ENCODE measurements at regions not wholly inside any gene's neighbourhood (a gene's known extent, or its start where the extent isn't known, plus 50 kb on each side); places are given as distances from the start of the nearest gene placed in this dataset.

DNA sequence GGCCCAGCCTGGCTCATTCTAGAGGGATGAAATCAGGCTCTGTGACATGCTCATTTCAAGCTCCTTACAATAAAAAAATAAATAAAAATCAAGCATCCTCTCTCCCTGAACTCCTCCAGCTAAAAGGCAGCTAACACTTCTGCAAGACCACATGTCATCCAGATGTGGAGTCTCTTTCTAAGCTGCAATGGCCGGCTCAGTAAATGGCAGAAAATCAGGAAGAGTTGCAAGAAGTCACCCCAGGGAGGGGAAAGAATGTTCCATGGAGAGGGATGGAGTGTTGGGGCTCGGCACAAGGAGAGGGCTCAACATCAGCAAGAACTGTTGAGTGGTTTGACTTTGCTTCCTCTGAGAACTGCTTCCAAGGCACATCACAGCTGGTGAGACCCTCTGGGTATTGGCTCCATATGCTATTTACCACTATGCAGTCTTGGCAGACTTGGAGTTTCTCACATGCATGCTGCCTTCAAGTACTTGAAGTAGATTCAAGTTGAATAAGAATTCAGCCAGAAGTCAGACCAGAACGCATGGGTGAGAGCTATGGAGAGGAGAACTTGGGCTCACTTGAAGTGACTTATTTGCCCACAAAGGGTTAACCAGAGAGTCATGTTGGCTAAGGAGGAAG is 689.0 kb downstream of the NTRK3 start:
- H3K27ac ChIP-seq, result no peak overlapping the region
- TF ChIP-seq CTCF (IDR thresholded peaks at IDR 0.05) (no peak), ZFX (IDR thresholded peaks at IDR 0.05; ENCODE audit: borderline replicate concordance) (no peak)

DNA sequence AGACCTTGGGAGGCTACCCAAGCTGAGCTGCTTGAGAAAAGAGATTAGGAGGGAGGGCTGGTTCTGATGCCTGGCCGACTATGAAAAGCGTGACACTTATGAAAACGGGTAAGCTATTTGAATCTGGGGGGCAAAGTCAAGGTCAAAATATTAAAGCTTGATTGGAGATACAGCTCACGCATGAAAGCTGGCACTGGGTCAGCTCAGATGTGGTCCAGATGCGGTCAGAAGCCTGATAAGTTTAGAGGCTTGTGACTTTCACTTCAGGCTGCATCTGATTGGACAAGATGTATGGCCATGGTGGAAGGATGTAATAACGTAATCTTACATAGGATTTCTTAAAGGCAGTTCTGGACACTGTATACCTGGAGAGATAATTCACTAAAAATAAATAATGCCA is 690.3 kb downstream of the NTRK3 start:
- TF ChIP-seq CTCF (IDR thresholded peaks at IDR 0.05), result no peak
- no peak overlapping the region for H3K27ac ChIP-seq

DNA sequence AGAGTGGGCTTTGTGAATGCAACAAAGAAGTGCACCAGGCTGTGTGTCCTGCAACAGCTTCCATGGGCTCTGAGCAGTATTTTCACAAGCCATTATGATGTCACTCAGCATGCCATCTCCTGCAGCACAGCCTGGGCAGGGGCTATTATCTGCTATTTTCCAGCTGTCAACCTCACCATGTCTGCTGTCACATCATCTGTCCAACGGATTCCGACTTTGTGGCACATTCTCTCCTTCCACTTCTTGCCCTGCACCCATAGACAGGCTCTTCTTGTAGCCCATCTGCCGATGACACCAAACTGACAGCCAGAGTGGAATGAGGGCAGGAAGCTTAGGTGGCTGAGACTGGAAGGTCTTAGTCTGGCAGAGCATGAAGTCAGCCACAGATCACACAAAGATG is 691.9 kb downstream of the NTRK3 start:
- no peak overlapping the region for H3K27ac ChIP-seq
- no peak for TF ChIP-seq ZFX (IDR thresholded peaks at IDR 0.05; ENCODE audit: borderline replicate concordance)
- no peak for TF ChIP-seq CTCF (IDR thresholded peaks at IDR 0.05)

- TF ChIP-seq ZFX (IDR thresholded peaks at IDR 0.05; ENCODE audit: borderline replicate concordance) (no peak), CTCF (IDR thresholded peaks at IDR 0.05) (no peak)
These were observed 692.7 kb downstream of the NTRK3 start for GRCh38 chr15:87563869-87564268.

GRCh38 chr15:87562203-87562602 is 694.3 kb downstream of the NTRK3 start:
- no peak for TF ChIP-seq ZFX (IDR thresholded peaks at IDR 0.05; ENCODE audit: borderline replicate concordance)
- TF ChIP-seq CTCF (IDR thresholded peaks at IDR 0.05), result no peak
- no peak overlapping the region for H3K27ac ChIP-seq

More at GRCh38 chr15:87563869-87564268, 692.7 kb downstream of the NTRK3 start:
- no peak overlapping the region for H3K27ac ChIP-seq

DNA sequence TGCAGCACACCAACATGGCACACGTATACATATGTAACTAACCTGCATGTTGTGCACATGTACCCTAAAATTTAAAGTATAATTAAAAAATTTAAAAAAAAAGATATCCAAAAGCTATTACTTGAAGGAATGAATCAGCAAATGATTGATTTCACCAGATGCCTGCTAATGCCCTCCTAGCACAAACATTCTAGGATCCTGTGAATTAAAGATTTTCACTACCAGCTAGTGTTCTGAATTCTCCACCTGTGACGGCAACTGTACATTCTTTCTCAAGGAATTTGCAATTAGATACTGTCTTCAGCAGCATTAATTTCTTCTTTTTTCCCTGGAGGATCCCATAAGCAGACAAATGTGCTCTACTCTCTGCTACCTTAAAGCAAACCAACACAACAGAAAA is 694.9 kb downstream of the NTRK3 start:
- no peak for TF ChIP-seq CTCF (IDR thresholded peaks at IDR 0.05)
- TF ChIP-seq ZFX (IDR thresholded peaks at IDR 0.05; ENCODE audit: borderline replicate concordance), result no peak
- H3K27ac ChIP-seq, result no peak overlapping the region

DNA sequence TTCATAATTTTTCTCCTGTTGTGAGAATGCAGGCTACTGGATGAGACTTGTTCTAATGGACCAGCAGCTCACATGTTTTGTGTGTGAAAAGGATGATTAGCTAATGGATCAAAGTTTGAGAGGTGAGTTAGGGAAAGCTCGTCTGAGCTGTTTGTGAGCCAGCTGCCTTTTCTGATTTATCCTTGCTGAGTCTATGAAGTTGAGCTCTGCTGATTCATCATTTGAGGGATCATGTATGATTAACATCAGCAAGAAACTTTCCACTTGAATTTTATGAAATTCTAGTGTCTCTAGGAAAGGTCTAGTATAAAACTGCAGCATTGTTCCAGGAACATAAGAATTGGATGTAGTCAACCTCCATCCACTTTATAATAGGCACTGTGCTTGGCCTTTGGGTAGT is 698.7 kb downstream of the NTRK3 start:
- H3K27ac ChIP-seq, result no peak overlapping the region

More for the DNA sequence above, 698.7 kb downstream of the NTRK3 start:
- no peak for TF ChIP-seq ZFX (IDR thresholded peaks at IDR 0.05; ENCODE audit: borderline replicate concordance)
- TF ChIP-seq CTCF (IDR thresholded peaks at IDR 0.05), result no peak

All from 22Rv1 (cell line).